Heart right ventricle (tissue), 16 donors: ENCODE measurements at regions not wholly inside any gene's neighbourhood (a gene's known extent, or its start where the extent isn't known, plus 50 kb on each side); places are given as distances from the start of the nearest gene placed in this dataset.

ENCODE experiments used
- ATAC-seq, 8 donors: fragments of 200-7000 bp; cut with Tn5 transposase; one replicate each; pipeline ENCODE4 v1.9.1; 2020; ENCODE audit warnings: mild to moderate bottlenecking in 8 of 8, moderate library complexity in 8 of 8, moderate number of reproducible peaks in 1 of 8
- DNase-seq, 2 donors: peaks; one replicate each; pipeline ENCODE4 v3.0.0-alpha.2; 2020
- H3K27ac ChIP-seq, 10 donors: fragments of 200-600 bp; sonication (generic) in 2 of 10; one replicate each; pipeline versions ENCODE4 v1.5.0 to v1.8.0; 2020 to 2022; ENCODE audit warnings: mild to moderate bottlenecking in 3 of 10
- H3K27me3 ChIP-seq, 7 donors: fragments of 200-600 bp; one replicate each; pipeline ENCODE4 v1.8.0; 2021 to 2022; ENCODE audit warnings: mild to moderate bottlenecking in 2 of 7
- H3K36me3 ChIP-seq, 9 donors: fragments of 200-600 bp; sonication (generic) in 1 of 9; one replicate each; pipeline versions ENCODE4 v1.5.0 to v1.8.0; 2020 to 2022; ENCODE audit warnings: mild to moderate bottlenecking in 2 of 9
- H3K4me1 ChIP-seq, 9 donors: fragments of 200-600 bp; sonication (generic) in 1 of 9; one replicate each; pipeline versions ENCODE4 v1.5.0 to v1.8.0; 2020 to 2022; ENCODE audit warnings: mild to moderate bottlenecking in 4 of 9
- H3K4me3 ChIP-seq, 10 donors: fragments of 200-600 bp; sonication (generic) in 2 of 10; one replicate each; pipeline versions ENCODE4 v1.5.0 to v1.8.0; 2020 to 2022; ENCODE audit warnings: mild to moderate bottlenecking in 7 of 10, moderate library complexity in 2 of 10
- H3K9me3 ChIP-seq, 11 donors: fragments of 200-600 bp in 10 of 11; sonication (generic) in 2 of 11; one replicate each; pipeline versions ENCODE4 v1.5.0 to v1.8.0; 2013 to 2022; ENCODE audit warnings: mild to moderate bottlenecking in 2 of 11, control low read depth in 1 of 11, moderate library complexity in 1 of 11
- CTCF ChIP-seq, 9 donors: fragments of 200-600 bp; sonication (generic) in 2 of 9; IDR thresholded peaks; one replicate each; pipeline versions ENCODE4 v1.5.0 to v1.8.0; 2021 to 2022; ENCODE audit warnings: antibody characterized with exemption in 9 of 9, mild to moderate bottlenecking in 5 of 9, moderate library complexity in 1 of 9
- WGBS, 2 donors: extraction: QIAGEN DNeasy Blood & Tissue Kit; methylation state at CpG; one replicate each; pipeline ENCODE4 v1.1.7; 2013; ENCODE audit warnings: inconsistent platforms in 1 of 2; 5-methylcytosine and 5-hydroxymethylcytosine counted together
- intact Hi-C, 10 donors: fragments of 100-400 bp; cut with DNase I; formaldehyde crosslinking; loops; one replicate each; pipeline versions ENCODE4 v1.11.1 to v1.14.2; 2022
- donor health status: Arrhythmogenic right ventricular cardiomyopathy.
- donor health status: ischemic (EF 13 %, LVEDD 7.1; RV severe dilation, severe dysfunction).
- donor health status: healthy with polysubstance abuse.
- donor health status: DM: no; HTN: yes; CAD: no.
- donor health status: DM: no; HTN: no; CAD: no.
- donor health status: ischemic (EF 25% LVEDD 6.9; RV normal size, moderate dysfunction).
- donor health status: ischemic (EF 25% LVEDD 5.7; RV mildly dilated, moderate dysfunction).
- donor health status: healthy.
- donor health status: DM: yes; HTN: yes; CAD: no.
- donor health status: Ischemic cardiomyopathy.
- donor health status: ischemic (EF 35%, LVEDD 5.7; RV mildly dilated, moderate dysfunction).
- donor health status: nonischemic (EF 11% LVEDD 7.7; RV severe dilation, severe dysfunction).
- donor health status: DM: yes; HTN: yes; CAD: no.
- donor health status: PGD.
- donor health status: ischemic (EF 29% LVEDD 5.4; RV normal size, mild dysfunction).
- donor health status: nonischemic (EF 23%, LVEDD 6.1; RV moderate dilation, normal function).

DNA sequence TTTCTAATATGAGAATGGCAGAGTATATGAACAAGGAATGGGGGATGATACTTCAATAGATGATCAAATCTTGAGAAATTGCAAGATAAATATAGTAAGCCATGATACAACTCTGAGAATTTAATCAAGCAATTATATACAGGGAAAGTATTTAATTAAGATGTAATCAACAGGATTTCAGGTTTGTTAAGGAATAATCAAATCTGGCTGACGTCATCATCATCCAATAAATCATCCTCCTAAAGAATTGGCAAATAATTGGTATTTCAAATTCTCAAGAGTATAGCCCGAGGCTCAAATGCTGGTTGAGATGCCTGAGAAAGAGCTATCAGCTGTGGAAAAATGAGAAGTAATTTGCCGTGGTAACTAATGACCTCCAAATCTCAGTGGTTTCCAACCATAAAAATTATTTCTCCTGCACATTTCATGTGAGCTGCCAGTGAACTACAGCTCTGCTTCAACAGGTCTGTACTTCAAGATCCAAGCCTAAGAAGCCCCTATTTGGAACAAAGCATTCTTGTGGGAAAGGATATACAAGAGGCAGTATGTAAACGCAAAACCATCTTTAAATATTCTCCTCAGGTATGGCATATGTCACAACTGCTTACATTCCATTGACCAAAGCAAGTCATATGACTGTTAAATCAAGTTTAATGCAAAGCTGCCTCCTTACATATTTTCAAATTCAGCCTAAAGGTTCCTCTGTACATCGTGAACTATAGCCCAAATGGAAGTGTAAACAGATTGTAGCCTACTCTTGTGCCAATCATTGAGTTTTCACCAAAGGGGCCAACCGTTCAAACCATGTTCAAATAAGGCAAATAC, 503.0 kb downstream of the KIF20B start:
- WGBS, 2 donors: 69 to 74% methylated on average over 6 of the region's 6 CpGs
- no peaks in the 10 kb centered on the region for H3K4me1 ChIP-seq
- H3K27ac ChIP-seq: no peak overlapping the region
- DNase-seq (no peak), ATAC-seq (no peak)
- H3K36me3 ChIP-seq: no peaks in the 10 kb centered on the region
- H3K27me3 ChIP-seq: no peaks in the 10 kb centered on the region
- intact Hi-C loops: no loop called here
- TF ChIP-seq CTCF (IDR thresholded peaks at IDR 0.05): no peak
- H3K9me3 ChIP-seq: no peaks in the 10 kb centered on the region
- no peak overlapping the region for H3K4me3 ChIP-seq

GRCh38 chr10:90204956-90205314, 503.5 kb downstream of the KIF20B start:
- TF ChIP-seq CTCF (IDR thresholded peaks at IDR 0.05): no peak
- no peaks in the 10 kb centered on the region for H3K36me3 ChIP-seq
- H3K4me1 ChIP-seq: no peaks in the 10 kb centered on the region
- no peak for DNase-seq
- no peak for ATAC-seq
- H3K27ac ChIP-seq: no peak overlapping the region
- H3K9me3 ChIP-seq: no peaks in the 10 kb centered on the region
- H3K27me3 ChIP-seq: no peaks in the 10 kb centered on the region
- intact Hi-C loops: no loop called here
- no peak overlapping the region for H3K4me3 ChIP-seq

- no peak for TF ChIP-seq CTCF (IDR thresholded peaks at IDR 0.05)
- ATAC-seq (no peak), DNase-seq (no peak)
- 89% methylated on average over 3 of the region's 3 CpGs for WGBS, 2 donors
- Histone ChIP-seq H3K4me3 (no peak overlapping the region), H3K36me3 (no peaks in the 10 kb centered on the region), H3K27ac (no peak overlapping the region), H3K4me1 (no peaks in the 10 kb centered on the region), H3K27me3 (no peaks in the 10 kb centered on the region), H3K9me3 (no peaks in the 10 kb centered on the region)
- intact Hi-C loops: no loop called here
Observed at GRCh38 chr10:90205340-90205739, 503.9 kb downstream of the KIF20B start.

DNA sequence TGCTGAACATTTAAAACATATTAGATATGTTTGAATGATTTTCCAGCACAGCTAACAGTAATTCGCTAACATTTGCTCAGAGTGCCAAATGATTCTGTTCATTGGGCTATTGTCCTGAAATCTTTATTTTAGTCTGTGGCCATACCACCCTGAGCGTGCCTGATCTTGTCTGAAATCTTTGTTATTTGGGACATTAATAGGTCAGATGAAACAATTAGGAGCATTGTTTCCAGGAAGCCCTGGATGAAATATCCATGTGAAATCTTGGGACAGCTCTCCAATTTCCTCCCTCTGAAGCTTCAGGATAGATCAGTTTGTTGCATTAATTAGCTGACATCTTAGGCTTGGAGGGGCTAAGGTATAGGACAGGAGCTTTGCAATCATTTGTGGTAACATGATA, 512.0 kb downstream of the KIF20B start:
- H3K4me1 ChIP-seq: no peaks in the 10 kb centered on the region
- no peak for DNase-seq
- no peak overlapping the region for H3K4me3 ChIP-seq
- no peak for ATAC-seq
- no peaks in the 10 kb centered on the region for H3K9me3 ChIP-seq
- no peak overlapping the region for H3K27ac ChIP-seq
- H3K36me3 ChIP-seq: no peaks in the 10 kb centered on the region
- no peak for TF ChIP-seq CTCF (IDR thresholded peaks at IDR 0.05)
- 67 to 78% methylated on average over 2 of the region's 2 CpGs for WGBS, 2 donors
- intact Hi-C loops: no loop called here
- no peaks in the 10 kb centered on the region for H3K27me3 ChIP-seq
